Esophagus mucosa (tissue), 1 donor: ENCODE measurements at regions not wholly inside any gene's neighbourhood (a gene's known extent, or its start where the extent isn't known, plus 50 kb on each side); places are given as distances from the start of the nearest gene placed in this dataset.

Experiments used
- ATAC-seq: fragments of 200-7000 bp; cut with Tn5 transposase; one replicate; pipeline ENCODE4 v1.9.1; 2020
- donor health status: DM: yes; HTN: yes; CAD: no.

DNA sequence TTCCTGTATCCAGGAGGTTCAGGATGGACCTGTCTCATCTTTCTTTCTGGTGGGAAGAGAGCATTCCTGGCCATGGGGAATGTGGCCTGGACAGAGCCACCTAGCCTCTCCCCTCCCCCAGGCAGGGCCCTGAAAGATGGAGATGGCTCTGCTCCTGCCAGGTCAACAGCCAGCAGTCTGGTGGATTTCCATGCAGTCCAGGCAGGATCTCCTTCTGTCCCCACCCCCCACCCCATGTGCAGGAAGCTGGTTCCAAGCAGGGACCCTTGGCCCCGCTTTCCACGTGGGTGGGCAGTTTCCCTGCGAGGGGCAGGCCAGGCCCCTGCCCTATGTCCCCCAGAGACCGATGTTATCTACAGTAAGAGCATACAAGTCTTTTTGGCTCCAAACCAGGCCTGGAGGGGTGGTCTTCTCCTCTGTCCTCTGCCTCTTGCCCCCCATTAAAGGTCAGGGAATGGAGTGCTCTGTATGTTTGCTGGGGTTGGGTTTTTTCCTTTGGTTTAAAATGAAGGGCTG, 240.5 kb downstream of the SEC14L1 start:
- no peak for ATAC-seq

DNA sequence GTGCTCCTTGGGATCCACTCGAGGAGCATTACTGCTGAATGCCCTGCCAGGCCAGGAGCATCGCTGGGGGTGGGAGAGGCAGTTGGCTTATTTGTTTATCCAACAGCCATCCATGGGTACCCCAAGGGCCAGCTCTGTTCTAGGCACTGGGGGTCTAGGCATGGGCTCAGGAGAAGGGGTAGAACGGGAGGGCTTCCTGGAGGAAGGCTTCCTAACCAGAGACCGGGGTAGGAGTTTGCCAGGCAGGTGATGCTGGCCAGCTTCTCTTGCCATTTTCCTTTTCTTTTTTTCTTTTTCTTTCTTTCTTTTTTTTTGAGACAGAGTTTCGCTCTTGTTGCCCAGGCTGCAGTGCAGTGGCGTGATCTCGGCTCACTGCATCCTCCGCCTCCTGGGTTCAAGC, 241.0 kb downstream of the SEC14L1 start:
- ATAC-seq = no peak

DNA sequence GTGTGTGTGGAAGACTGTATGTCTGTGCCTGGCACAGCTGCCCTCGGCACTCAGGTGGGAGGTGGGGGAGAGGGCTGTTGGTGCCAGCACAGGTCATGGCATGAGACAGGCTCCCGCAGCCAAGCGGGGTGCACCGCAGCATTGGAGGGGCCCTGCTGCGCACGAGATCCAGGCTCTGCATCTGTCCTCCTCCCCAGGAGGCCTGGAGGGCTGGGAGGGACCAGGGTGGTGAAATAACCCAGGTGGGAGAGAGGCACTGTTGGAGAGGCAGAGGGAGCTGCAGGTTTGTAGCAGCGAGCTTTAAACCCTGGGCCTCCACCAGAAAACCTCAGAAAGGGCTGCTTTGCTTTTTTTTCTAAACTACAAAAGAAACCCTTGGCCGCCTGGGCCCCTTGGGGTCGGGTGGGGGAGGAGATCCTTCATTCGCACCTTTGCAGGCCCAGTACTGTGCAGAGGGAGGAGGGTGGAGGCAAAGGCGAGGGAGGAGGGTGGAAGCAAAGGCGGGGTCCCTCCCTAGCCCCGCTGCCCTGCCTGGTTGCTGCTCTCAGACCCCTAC, 241.7 kb downstream of the SEC14L1 start:
- no peak for ATAC-seq

DNA sequence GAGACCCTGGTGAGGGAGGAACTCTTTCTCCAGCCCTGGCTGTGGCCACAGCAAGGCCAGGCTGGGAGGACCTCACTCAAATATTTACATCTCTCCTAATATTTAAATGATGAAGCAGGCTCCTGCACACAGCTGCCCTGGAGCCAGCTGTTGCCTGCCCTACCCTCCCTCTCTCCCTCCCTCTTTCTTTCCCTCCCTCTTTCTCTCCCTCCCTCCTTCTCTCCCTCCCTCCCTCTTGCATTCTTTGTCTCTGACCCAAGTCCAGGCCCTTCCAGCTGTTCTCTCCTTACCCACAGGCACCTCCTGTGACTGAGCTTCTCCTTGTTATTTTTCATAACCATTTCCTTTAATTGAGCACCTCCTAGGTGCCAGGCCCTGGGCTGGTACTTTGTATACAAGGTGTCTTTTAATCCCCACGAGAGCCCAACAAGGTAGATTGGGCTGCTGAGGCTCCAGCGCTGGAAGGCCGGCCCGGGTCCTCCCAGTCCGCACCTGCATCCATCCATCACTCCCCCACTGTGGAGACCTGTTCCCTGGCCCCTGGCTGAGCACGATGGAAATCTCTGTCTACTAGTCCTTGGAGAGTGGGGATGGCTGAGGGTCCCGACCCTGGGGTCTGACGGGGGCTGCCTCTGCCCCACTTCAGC, 242.3 kb downstream of the SEC14L1 start:
- ATAC-seq = no peak

DNA sequence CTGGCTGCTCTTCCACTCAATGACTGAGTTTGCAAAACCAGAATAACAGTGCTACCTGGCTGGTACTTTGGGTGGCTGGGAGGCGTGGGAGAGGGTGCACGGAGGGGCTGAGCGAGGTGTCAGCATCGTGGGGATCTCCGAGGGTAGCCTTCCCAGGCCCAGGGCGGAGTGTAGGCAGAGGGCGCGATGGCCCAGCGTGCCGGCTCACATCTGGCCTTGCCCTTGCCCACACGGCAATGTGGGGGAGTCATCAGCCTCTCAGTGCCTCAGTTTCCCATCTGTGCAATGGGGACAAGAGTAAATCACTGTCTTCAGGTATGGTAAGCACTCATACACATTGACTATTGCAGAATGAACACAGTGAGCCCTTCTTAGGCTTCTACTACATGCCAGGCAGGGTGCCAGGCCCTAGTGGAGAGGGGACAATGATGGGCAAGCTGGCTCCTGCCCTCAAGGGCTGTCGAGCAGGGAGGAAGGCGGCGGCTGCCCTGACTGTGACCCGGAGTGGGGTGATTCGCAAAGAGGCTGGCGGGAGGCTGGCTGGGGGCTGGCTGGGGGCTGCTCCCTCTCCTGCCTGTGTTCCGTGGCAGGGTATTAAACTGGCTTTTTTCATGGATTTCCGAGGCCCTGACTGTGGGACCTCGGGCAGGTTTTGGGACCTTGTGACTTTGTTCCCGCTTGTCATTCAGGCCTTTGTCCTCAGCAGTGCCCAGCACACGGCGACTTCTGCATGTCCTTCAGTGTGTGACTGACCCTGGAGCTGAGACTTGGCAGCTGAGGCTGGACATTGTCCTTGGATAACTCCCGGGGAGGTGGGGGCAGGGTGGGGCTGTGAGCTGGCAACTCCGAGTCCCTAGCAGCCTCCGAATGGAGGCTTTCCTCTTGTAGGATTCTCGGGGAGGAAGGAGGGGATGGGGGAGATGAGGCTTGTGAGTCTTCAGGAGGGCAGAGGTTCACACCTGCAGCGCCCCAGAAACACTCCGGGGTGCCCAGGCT, 243.1 kb downstream of the SEC14L1 start:
- peak; percentile 48 for ATAC-seq

DNA sequence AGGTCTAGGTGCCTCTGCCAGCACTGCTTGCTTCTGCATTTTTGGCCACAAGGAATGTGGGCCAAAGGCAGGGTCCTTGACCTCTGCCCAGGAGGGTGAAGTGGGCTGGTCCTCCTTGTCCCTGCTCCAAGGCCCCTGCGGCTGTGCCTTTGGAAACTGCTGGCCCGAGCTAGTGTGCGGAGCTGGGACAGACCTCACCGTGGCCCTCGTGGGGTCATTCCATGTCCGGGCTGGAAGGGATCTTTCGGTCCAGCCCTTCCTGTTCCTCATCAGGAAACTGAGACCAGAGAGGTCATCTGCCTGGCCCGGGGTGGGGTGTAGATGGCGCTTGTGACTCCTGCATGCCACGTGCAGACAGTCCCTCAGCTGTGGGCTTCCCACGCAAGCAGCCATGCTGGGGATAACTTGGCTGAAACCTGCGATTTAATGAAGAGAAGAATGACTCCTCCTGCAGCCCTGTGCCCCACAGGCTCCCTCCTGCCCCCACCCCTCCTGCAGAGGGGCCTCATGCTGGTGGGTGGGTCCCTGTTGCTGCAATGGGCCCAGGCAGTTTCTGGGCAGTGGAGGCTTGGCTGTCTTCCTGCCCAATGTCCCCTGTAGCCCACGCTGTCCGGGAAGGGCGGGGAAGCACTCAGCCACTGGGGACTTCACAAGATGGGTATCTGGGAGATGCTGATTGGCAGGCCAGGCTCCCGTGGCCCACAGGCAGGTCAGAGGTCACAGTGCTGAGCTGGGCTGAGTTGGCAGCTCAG, 245.2 kb downstream of the SEC14L1 start:
- ATAC-seq = peak; percentile 6

DNA sequence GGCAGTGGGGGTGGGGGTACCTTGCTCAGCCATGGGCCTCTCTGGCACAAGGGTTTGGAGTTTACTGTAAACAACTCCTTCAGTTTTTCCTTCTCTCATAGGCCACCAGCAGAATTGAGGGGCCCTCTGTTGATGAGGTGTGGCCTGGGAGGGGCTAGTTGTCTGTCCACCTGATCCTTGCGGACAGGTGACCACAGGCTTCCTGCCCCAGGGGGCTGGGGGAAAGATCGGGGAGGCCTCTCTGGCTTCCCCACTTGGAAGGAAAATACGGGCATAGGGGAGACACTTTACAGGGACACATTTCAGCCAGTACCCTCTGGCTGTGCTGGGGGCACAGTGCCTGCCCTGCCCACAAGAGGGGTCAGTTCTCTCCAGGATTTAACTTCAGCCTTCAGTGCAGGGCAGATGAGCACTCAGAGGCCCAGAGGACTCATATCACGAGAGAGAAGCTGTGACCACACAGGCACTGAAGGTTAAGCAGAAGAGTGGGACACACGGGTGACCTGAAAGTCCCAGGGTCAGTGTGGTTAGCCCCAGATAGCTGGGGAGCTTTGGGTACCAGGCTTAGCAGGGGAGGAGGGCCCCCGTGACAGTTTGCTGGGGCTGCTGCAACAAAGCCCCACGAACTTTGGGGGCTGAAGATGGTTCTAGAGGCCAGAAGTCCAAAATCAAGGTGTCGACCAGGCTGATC, 245.9 kb downstream of the SEC14L1 start:
- ATAC-seq = no peak

DNA sequence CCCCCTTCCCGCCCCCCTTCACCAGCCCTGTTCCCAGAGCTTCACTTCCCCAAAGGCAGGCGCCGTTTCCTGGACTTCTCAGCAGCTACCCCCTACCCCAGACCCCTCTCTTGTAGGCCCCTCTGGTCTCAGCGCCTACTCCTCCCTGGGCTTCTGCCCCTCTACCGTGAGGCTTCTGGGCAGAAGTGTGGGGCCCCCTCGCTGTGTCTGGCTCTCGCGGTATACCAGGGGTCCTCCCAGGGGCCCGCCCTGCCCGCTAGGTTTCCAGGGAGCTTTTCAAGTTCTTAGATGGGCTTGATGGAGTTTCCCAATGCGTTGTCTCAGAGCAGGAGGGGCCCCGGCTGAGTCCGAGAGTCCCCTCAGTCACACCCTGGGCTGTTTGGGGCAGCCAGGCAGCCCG, 247.1 kb downstream of the SEC14L1 start:
- no peak for ATAC-seq

DNA sequence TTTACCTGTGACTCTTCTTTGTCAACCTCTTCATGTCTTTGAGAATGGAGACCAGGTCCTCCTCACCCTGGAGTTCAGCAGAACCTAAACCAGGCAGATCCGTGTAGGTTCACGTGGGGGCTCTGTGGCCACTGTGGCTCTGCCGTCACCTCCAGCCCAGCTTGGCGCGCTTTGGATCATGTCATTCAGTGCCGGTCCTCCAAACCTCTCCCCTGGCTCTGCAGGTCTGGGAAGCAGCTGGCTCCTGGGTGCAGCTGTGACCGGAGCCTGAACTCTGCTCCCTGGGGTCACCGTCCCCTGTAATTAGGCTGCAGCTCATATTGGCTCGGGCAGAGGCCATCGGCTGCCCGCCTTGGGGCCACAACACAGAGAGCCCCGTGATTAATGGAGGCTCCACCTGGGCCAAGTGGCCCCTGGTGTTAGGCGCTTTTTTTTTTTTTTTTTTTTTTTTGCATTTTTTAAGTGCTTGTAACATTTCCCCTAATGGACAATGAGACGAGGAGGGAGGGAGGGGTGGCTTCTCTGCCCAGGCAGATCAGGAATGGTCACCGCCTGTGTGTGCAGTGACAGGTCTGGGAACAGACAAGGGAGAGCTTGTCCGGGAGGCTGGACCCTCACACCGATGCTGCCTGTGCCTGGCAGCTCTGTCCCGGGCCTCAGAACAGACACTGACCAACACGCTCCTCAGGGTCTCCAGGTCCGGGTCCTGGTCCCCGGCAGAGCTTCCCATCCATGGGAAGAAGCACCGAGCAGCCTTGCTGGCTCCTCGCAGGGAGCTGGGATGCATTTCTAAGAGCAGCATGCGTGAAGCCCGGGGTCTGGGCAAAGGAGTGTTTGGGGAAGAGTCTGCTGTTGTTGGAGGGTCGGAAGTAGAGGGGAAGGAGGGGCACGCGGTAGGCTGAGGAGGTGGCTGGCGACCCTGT, 247.9 kb downstream of the SEC14L1 start:
- ATAC-seq = no peak

DNA sequence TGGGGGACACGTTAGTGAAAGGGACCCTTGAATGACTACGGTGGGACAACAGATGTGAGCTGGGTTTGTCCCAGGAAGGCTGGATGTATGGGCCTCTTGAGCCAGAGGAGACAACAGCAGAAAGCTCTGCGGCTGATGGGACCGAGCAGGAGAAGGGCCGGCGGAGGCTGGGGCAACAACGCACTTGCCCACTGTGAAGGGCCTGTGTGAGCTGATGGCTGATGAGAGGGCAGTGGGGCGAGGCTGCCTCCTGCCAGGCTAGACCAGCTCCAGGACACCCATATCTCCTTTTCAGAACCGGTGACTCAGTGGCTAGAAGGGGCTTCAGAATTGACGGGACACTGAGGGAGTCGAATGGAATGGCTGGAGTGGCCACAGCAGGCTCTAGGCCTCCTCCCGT, 250.1 kb downstream of the SEC14L1 start:
- no peak for ATAC-seq

DNA sequence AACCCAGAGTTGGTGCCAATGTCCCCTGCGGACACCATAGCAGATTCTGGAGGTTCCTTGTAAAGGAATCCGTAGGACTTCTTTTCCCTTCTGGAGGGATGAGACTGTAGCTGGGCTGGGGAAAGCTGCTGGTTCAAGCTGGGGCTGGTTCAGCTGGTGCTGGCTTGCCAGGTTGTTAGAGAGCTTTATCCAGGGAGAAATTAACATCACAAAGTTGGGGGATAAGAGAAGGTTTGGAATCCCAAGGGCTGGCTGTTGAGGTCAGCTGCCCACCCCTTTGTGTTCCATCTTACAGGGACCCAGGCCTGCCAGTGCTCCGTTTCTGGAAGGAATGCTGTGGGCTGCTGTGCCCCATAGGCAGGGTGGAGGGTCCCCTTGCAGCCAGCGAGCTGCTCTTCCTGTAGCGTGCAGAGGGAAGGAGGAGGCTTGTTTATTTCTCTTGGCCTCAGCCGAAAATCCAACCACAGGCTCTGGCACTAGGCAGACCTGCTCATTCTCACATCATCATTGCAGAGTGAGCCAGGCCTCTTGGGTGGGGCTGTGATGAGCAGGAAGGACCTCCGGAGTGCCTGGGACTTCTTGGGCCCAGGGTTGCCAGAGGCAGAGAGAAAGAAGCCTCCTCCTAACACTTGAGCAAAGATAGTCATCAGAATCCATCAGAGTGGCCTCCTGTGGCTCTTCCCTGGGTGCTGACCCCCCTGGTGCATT, 251.1 kb downstream of the SEC14L1 start:
- ATAC-seq = peak; percentile 46

DNA sequence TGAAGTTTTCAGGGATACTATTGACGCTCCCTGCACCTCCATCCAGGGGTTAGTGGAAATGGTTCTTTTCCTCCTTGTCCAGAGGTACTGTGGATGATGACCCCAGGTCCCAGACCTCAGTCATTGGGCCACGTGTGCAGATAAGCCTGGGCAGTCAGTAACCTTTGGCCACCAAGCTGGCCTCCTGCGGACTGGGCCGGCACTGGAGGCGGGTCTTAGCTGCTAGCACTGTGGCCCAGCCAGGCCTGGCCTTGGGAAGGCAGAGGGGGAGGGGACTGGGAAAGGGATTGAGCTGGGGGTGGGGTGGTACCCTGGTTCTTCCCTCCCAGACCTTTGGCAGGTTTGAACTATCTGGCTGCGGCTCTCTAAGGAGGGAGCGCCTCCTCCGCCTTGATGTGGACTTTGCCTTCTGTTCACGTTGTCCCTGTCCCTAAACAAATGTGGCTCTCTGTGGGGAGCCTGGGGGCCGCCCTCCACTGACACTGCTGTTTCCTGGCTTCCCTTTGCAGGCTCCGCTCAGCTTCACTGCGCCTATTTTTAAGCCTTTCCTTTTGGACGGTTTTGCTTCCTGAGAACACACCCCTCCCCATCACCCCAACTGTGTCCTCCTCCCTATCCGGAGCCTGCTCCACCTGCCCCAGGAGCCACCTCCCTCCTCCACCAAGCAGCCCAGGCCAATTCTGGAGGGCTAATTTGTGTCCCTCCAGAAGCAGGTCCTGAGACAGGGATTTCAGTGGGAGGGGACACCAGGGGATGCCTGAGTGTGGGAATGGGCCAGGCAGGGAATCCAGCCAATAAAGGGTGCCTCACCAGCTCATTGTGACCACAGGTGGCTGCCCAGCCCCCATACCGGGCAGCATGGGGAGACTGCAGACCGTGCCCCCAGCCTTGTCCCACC, 251.9 kb downstream of the SEC14L1 start:
- ATAC-seq = peak; percentile 20

DNA sequence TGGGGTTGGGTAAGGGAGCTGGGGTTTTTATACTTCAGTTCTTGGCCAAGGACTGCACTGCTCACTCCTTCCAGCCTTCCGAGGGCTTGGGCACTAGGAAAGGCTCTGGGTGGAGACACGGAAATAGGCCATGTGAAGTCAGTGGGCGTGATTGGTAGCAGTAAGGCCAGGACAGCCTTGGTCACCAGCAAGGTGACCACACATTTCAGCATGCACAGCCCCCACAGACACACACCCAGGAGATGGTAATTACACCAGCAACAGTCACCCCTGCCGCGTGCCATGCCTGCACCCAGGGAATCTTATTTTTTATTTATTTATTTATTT, 252.5 kb downstream of the SEC14L1 start:
- ATAC-seq = no peak

DNA sequence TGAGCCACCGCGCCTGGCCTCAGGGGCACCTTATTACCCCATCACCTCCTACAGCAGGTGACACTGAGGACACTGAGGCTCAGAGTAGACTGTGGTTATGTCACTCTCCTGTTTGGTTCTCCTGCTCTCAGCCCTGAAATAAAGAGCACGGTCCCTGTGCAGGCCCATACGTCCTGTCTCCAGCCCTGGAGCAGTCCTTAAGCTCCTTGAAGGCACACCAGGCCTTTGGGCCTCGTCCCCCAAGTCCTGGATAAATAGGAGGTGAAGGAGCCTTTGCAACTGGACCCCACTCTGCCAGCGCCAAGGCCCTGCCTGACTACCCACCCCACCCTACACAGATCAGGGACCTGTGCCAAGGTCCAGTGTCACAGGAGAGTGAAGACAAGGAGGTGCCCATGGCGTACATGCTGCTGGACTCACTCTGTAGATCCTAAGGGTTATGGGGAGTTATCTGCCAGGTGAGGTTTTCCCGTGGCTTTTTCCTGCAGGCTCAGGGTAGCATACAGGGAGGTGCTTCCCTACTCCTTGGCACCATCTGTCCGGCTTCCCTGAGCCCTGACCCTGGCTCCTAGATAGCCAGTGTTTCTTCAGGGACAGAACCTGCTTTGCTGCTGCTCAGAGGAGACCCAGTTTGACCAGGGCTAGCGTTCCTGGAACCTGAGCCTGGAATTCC, 253.2 kb downstream of the SEC14L1 start:
- ATAC-seq = no peak

DNA sequence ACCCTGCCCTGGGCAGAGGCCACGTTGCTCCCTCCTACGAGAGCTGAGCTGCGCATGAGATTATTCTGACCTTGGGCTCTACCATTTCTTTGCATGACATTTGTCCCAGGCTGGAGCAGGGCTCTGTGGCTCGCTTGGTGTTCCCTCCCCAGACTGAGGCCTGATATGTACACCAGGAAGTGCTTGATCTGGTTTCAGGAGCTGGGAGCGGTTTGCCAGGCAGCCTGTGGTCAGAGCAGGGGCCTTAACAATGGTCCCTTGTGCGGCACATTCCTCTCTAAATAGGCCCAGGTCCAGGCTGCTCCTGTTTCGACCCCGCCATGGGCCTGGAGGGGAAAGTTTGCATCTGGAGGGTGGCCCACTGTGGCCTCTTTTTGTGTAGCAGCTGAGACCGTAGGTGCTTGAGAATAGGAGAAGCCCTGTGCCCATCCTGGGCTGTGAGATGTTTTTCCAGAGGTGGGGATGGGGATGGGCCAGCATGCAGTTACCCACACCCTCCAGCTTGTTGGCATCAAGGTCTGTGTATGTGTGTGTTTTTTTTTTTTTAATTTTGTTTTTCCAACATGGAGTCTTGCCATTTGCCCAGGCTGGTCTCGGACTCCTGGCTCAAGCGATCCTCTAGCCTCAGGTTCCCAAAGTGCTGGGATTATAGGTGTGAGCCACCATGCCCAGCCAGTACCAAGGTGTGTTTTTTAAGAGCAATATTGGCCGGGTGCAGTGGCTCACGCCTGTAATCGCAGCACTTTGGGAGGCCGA, 253.9 kb downstream of the SEC14L1 start:
- peak; percentile 19 for ATAC-seq

DNA sequence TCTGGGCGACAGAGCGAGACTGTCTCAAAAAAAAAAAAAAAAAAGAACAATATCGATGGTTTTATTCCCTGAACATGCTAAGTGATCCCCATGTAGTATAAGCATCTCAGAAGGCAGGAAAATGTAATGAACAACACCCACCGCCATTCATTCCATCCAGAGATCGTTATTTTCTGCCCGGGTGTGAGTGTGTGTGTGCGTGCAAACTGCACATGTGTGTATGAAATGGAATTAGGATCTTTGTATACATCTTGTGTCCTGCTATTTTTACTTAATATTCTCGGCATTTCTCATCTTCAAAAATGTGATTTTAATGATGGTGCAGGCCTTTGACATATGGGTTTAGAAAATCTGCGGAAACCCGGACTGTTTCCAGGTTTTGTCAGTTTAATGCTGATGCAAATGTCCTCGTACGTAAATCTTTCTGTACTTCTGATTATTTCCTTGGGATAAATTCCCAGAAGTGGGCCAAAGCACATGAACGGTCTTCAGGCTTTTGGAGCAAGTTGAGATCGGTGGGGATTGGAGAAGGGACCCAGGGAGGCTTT, 254.8 kb downstream of the SEC14L1 start:
- ATAC-seq = no peak

DNA sequence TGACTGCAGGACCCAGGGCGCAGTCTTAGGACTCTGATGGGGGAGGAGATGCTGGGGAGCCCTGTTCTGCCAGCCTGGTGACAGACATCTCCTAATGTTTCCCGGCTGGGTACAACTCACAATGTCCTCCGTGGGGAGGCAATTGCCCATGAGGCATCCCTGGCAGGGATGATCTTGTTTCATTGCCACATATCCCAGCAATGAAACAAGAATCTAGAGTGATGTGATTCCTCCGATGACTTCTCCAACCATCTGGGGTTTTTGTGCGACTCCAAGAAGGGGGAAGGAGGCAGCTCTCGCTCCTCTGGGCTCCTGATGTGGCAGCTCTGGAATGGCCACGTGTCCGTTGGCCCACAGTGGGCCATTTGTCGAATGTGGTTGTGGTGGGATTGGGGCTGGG, 255.8 kb downstream of the SEC14L1 start:
- ATAC-seq = no peak

DNA sequence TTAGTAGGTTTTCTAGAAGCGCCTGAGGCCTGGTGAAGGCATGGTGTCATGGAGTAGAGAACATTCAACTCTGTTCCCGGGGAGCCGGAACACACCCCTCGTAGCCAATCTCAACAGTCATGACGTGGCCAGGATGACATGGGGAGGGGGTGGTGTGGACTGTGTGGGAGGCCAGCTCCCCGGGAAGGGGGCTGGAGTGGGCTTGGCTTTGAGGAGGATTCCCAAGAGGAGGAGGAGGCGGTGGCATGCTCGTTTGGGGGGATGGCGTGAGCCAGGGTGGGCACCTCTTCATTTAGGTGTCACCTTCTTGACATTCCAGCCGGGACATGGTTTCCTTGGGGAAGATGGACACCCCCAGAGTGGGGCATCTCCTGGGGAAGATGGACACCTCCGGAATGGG, 257.5 kb downstream of the SEC14L1 start:
- no peak for ATAC-seq
